ENCODE measurements at regions not wholly inside any gene's neighbourhood (a gene's known extent, or its start where the extent isn't known, plus 50 kb on each side); places are given as distances from the start of the nearest gene placed in this dataset.

DNA sequence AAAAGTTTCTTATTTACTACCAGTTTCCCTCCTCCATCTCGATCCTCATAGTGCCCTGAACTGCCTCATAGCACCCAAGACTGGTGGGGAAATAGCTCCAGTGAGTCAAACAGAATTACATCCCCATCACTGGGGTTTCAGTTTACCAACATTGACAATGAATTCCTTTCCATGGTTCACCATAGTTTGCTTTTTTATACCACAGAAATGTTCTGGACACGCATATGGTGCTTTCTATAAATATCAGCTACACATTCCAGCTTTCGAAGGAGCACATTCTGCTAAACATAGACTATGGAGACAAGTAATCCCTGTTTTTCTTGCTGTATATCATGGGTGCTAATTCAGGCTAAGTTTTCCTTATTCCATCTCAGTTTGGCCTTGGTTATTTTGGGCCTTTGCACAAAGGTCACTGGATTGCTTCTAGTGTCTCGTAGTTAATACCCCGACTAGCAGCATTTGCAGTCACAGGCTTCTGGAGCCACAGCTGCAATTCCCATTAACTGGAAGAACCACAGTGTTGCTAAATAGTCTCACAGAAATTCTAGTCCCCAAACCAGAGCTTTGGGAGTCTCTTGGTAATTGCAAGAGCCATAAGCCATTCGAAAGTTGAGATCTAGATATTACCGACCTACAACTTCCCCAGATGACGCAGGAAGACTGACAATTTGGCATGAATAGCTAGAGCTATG is 53.4 kb upstream of the TRPC3 start:
- H3K36me3 ChIP-seq (ENCODE audit: control insufficient read depth in 4 of 4, insufficient read depth in 4 of 4, low read length in 4 of 4), result no peaks in the 10 kb centered on the region
- no peak overlapping the region for H3K9ac ChIP-seq (ENCODE audit: insufficient read depth in 1 of 2, low read length in 2 of 2)
- H3K4me3 ChIP-seq, result no peak overlapping the region
- H3K27ac ChIP-seq (ENCODE audit: low read depth in 1 of 2, low read length in 1 of 2), result peak overlapping the region in 1 of 2 donors; percentile 21
- H3K27me3 ChIP-seq (ENCODE audit: control insufficient read depth in 3 of 3, insufficient read depth in 3 of 3, low read length in 2 of 3), result no peaks in the 10 kb centered on the region
- H3K9me3 ChIP-seq (ENCODE audit: control insufficient read depth in 4 of 4, insufficient read depth in 3 of 4, low read length in 3 of 4), result no peaks in the 10 kb centered on the region
- DNase-seq (peak; percentile 22 to 66 (median 55)), ATAC-seq (ENCODE audit: insufficient read depth, low FRiP score) (no peak)
- TF ChIP-seq, protein P1, sequence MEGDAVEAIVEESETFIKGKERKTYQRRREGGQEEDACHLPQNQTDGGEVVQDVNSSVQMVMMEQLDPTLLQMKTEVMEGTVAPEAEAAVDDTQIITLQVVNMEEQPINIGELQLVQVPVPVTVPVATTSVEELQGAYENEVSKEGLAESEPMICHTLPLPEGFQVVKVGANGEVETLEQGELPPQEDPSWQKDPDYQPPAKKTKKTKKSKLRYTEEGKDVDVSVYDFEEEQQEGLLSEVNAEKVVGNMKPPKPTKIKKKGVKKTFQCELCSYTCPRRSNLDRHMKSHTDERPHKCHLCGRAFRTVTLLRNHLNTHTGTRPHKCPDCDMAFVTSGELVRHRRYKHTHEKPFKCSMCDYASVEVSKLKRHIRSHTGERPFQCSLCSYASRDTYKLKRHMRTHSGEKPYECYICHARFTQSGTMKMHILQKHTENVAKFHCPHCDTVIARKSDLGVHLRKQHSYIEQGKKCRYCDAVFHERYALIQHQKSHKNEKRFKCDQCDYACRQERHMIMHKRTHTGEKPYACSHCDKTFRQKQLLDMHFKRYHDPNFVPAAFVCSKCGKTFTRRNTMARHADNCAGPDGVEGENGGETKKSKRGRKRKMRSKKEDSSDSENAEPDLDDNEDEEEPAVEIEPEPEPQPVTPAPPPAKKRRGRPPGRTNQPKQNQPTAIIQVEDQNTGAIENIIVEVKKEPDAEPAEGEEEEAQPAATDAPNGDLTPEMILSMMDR (IDR thresholded peaks at IDR 0.05; ENCODE audit: control extremely low read depth, extremely low read depth), result no peak
- H3K4me1 ChIP-seq (ENCODE audit: control insufficient read depth in 5 of 5, insufficient read depth in 5 of 5, low read length in 5 of 5), result no peaks in the 10 kb centered on the region
- WGBS, 2 donors, result 81 to 86% methylated on average over 8 of the region's 8 CpGs

DNA sequence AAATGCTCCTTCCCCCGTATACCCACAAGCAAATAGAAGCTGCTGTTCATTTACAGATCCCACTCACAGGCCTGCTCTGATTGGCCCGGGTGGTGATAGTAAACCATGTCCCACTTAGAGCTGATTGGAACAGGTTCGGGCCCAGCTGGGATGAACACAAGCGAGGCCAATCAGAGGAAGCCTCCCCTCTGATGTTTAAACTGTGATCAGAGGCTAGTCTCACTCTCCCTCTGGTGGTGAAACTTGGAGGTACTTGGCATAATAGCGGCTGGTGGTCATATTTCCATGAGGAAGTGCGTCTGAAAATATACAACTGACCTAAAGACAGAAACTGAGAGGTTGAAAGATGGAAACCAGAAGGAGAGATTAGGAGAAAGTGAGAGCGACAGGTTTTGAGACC is 51.5 kb upstream of the TRPC3 start:
- 85% methylated on average over 7 of the region's 7 CpGs for WGBS, 2 donors
- Histone ChIP-seq H3K9ac (ENCODE audit: insufficient read depth in 1 of 2, low read length in 2 of 2) (no peak overlapping the region), H3K27me3 (ENCODE audit: control insufficient read depth in 3 of 3, insufficient read depth in 3 of 3, low read length in 2 of 3) (no peaks in the 10 kb centered on the region), H3K9me3 (ENCODE audit: control insufficient read depth in 4 of 4, insufficient read depth in 3 of 4, low read length in 3 of 4) (no peaks in the 10 kb centered on the region), H3K27ac (ENCODE audit: low read depth in 1 of 2, low read length in 1 of 2) (no peak overlapping the region), H3K36me3 (ENCODE audit: control insufficient read depth in 4 of 4, insufficient read depth in 4 of 4, low read length in 4 of 4) (no peaks in the 10 kb centered on the region), H3K4me3 (no peak overlapping the region), H3K4me1 (ENCODE audit: control insufficient read depth in 5 of 5, insufficient read depth in 5 of 5, low read length in 5 of 5) (no peaks in the 10 kb centered on the region)
- TF ChIP-seq, protein P1 (IDR thresholded peaks at IDR 0.05; ENCODE audit: control extremely low read depth, extremely low read depth), result no peak
- DNase-seq (peak in 2 of 3 donors; percentile 36 to 50), ATAC-seq (ENCODE audit: insufficient read depth, low FRiP score) (peak; percentile 41)
